GM18507 (cell line): ENCODE measurements at regions not wholly inside any gene's neighbourhood (a gene's known extent, or its start where the extent isn't known, plus 50 kb on each side); places are given as distances from the start of the nearest gene placed in this dataset.

Source experiments
- DNase-seq: peaks from one replicate; pipeline ENCODE4 v3.0.0; 2011; ENCODE audit warnings: low read depth; ENCODE audit not compliant: insufficient read length; ENCODE audit errors: extremely low spot score
- FAIRE-seq: peaks from 2 replicates; lab custom pipeline; 2011; peaks lifted over from hg19 to GRCh38; lab: Jason Lieb, UNC

DNA sequence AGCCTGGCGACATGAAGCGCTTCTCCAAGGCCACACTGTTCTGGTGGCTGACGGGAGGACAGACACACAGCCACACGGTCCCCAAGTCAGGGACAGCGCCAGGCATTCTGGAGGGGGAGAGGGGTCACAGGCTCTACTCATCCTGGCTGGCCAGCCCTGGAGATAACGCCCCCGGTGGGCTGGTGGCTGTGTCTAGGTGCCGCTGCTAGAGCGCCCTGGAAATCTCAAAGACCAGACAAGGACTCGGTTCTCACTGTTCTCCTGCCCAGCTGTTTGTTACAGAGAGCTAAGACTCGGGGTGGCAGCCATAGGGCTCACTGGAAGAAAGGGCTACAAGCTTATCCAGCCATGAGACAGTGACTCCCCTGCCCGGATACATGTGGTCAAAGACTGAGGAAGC is 72.0 kb downstream of the KCNF1 start:
- DNase-seq (no peak), FAIRE-seq (no peak)

DNA sequence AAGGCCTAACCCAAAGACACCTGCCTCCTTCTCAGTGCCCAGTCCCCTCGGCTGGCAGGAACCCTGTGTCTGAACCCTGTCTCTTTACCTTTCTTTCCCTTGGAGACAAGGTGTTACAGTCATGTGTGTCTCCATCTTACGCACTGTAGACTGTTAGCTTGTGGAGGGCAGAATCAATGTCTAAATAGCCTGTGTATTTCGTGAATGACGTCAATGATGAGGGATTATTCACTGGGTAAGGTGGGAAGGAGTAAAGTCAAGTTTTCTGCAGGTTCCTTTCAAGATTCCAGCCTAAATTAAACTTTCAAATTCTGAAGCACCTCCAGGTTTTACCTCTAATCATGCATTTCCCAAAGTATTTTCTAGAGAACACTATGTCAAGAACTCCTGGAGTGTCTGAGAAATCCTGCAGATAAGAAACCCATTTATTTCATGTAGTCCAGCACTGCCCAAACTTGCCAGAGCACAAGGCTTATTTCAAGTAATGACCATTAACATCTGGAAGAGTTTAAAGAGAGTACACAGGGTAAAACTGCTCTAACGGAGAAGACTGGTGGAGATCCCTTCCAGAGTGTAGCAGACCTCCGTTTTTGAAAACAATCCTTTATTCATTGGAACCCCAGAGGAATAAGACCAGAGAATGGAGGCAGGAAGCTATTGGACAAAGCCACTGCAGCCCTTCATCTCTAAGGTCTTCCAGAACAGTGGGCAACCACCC is 72.8 kb downstream of the KCNF1 start:
- DNase-seq: no peak
- no peak for FAIRE-seq

DNA sequence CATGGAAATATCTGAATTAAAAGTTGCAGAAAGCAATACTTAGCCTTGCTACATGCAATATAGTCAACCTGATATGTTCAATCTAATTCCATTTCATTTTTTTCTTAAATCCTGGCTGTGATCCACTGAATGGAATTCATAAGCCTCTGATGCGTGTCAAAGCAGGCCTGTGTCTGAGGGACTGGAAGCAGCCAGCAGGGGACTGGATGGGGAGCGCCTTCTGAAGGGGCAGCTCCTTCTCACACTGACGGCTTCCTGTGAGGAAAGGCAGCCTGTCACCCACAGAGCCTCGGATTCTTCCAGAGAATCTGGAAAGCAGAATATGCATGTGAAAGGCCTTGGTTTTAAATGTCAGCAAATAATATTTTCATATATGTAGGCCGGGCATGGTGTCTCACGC is 73.5 kb downstream of the KCNF1 start:
- no peak for FAIRE-seq
- DNase-seq: no peak

DNA sequence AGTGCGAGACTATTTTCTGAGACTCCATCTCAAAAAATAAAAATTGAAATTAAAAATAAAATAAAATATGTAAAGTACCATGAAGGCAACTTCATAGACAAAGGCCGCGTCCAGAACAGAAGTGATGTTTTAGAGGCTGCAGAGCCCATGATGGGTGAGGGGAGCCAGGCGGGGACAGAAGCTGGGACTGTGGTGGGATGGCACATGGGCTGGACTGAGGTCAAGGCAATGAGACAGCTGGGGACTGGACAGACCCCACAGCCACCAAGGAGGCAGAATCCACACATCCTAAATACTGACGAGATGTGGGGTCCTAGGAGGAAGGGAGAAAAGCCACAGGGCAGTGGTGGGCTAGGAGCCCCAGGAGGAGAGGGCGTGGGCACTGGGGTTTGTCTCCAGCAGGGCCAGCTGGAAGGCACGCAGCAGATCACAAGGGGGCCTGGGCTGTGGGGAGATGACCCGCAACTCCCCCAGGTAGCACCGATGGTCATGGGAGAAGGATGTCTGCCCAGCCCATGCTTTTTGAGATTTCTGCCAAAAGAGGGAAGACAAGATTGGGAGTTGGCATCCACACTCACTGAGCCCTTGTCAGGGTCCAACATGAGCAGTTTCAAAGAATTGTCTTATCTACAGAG is 74.3 kb downstream of the KCNF1 start:
- FAIRE-seq: no peak

DNA sequence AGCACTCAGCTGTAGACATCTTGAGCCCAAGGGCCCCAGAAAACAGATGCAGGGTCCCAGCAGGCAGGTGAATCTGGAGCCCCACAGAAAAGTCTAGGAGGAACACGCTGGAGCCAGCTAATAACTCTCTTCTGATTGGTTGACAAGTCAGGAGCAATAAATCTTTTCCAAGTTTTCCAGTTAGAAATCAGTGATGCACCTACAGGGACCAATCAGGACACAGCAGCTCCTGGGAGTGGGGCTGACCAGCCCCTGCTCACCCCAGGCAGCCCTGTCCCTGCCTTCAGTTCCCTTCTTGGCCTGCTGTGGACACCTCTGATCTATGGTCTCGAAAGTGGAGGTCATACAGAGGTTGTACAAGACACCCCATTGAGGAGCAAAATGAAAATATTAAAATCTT is 75.7 kb downstream of the KCNF1 start:
- no peak for DNase-seq
- no peak for FAIRE-seq

More for the DNA sequence above, 74.3 kb downstream of the KCNF1 start:
- DNase-seq: no peak

DNA sequence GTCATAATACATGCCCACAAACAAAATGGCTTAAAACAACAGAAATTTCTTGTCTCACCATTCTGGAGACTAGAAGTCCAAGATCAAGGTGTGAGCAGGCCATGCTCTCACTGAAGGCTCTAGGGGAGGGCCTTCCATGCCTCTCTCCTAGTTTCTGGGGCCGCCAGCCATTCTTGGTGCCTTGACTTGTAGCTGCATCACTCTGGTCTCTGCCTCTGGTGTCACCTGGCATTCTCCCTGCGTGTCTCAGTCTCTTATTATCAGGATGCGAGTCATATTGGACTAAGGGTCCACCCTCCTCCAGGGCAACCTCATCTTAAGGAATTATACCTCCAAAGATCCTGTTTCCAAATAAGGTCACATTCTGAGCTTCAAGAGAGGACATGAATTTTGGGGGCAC is 76.1 kb downstream of the KCNF1 start:
- no peak for FAIRE-seq

DNA sequence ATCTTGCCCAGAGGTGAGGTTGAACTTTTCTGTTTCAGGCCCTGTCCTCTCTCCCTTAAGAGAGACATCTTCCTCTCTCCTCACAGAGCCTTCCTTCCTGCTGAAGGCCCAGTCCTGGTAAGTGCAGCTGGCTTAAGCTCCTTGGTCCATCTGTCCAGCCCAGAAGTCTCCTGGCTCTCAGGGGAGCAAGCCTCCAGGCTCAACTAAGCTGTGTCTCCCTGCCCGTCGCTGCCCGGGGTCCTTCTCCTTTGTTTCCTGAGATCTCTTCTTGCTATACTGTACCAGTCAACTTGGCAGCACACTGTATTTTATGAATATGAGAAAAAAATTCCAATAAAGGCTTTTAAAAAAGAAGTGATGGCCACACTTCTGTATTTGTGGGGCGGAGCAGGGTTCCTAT is 77.4 kb downstream of the KCNF1 start:
- DNase-seq (no peak), FAIRE-seq (no peak)

More for the DNA sequence above, 76.1 kb downstream of the KCNF1 start:
- DNase-seq: no peak

DNA sequence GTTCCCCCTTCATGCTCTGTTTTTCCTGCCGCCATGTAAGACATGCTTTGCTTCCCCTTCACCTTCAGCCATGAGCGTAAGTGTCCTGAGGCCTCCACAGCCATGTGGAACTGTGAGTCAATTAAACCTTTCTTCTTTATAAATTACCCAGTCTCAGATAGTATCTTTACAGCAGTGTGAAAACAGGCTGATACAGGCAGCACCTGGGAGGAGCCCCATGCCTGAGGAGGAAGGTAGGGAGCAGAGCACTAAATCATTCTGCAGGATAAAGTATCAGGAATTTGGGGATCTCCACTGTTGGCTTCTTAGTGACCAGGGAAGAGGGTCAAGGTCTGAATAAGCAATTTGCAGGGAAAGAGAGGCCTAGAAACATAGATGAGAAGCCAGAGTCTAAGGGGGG is 78.0 kb downstream of the KCNF1 start:
- no peak for DNase-seq
- no peak for FAIRE-seq

DNA sequence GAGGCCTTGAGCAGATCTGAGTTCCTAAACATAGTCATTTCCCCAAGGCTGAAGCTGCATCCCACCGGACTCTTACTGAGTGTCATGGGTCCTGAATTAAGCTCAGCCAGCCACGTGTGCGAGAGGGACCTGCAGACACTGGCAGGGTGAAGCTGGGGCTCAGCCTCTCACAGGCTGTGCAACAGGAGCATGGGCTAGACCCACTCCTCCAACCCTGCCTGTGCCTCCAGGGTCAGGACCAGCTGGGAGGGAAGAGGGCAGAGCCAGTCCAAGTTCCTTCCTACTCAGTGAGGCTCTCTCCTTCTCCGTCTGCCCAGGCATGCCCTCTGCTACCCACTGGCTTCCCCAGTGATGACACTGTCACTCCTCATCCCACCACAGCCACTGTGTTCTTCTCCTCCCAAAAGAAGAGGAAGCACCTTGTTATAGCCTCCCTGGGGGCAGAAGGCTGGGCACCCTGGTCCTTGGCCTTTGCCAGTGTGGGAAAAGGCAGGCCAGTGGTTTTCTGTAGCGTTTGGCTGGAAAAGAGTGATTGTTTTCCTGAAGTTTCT is 78.9 kb downstream of the KCNF1 start:
- DNase-seq (no peak), FAIRE-seq (no peak)

DNA sequence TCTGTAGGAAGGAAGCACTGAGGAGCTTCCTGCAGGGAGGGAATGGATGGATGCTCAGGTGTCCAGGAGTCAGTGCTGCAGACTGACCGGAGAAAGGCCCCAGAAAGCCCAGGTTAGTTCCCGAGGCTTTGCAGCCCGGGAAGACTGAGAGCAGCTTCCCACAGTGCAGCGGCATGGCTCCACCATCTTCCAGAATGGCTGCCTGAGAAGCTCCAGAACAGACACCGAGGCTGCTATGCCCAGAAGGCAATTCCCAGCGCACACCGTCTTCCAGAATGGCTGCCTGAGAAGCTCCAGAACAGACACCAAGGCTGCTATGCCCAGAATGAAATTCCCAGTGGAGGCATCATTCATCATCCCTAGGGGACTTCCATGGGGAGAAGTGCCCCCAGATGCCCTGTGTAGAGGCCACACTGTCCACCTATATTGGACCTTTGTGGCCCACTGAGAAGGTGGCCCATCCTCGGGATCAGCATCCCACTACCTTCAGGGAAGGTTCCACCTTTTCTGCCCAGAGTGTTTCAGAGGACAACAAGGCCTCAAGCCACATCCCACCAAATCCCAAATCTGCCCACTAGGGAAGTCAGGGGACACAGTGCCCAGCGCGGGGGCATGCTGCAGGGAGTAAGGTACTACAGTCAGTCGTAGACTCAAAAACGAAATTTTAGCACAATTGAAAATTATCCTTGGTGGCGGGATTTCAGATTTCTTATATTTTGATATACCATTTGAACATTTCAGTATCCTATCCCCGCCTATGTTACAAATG is 80.5 kb downstream of the KCNF1 start:
- no peak for FAIRE-seq
- DNase-seq: no peak

DNA sequence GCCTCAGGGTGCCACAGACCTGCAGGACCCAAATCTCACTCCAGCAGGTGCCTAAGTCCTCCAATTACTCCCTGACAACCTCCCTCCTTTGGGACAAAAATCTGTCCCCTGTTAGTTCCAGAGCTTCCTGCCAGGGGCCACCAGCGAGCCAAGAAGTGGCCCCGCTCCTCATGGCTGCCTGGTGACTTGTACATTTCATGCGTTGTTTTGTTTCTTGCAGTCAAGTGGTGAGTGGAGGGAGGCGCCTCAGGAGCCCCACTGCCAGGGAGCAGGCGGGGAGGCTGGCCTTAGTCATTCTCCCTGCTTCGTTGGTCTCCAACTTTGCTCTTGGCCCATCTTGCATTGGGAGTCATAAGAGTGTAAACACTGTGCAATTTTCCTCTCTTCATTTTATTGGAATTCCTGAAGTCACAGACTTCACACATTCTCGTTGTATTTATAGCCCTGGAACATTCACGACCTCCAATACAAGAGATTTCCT is 81.3 kb downstream of the KCNF1 start:
- no peak for FAIRE-seq

DNA sequence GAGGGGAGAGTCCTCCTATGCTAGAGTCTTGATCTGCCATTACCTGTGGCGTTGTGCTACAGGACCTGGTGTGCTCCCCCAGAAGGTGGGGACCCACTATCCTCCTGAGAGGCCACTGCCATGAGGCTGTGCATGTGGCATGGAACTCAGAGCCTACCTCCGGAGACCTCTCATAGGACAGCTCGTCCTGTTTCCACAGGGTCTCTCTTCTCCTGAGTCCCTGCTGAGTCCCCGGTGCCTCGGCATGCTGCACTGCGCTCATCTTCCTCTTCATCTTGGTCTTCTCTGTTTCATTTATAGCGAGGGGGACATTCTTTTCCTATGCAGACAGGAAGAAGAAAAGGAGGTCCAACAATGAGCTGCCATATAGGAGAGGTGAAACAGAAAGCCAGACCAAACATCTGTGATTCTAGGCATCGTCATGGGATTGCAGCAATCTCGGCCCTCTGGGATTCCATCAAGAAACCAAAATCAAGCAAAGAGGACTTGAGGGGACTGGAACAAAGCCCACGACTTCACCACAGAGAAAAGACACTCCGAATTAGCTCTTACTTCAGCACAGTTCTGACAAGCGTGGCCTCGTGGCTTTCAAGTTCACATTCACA is 83.7 kb downstream of the KCNF1 start:
- DNase-seq (no peak), FAIRE-seq (no peak)

More for the DNA sequence above, 81.3 kb downstream of the KCNF1 start:
- no peak for DNase-seq

DNA sequence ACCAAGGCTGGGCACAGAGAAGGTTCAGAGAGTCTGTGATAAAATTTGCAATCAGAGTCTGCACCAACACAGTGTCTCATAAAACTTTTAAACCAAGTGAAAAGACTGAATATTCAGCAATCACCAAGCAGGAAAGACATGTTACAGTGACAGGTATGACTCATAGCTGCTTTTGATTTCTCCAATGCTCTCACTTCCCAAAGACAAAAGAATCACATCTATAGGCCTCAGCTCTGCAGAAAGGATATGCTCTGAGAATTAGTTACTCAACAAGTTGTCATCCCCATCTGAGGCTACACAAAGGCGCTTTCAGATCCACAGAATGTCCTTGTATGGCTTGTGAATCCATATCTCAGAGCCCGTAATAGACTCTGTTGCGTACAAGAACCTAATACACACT is 92.5 kb downstream of the KCNF1 start:
- FAIRE-seq: no peak
- DNase-seq: no peak

DNA sequence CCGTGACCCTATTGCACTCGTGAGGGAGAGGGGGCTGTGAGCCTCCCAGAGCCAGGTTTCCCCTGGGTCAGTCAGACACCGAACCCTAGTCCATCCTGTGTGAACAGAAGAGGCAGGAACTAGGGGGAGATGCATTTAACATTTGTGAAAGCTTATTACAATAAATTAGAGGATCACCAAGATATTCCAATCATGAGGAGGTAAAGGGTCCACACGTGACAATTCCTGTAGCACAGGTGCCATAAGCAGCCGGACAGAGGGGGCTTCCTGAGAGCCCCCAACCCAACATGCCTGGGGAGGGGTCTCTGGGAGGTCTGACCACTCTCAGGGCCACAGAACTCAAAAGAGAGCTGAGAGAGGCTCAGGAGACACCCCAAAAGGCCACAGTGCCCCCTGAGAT is 93.3 kb downstream of the KCNF1 start:
- FAIRE-seq (no peak), DNase-seq (no peak)

DNA sequence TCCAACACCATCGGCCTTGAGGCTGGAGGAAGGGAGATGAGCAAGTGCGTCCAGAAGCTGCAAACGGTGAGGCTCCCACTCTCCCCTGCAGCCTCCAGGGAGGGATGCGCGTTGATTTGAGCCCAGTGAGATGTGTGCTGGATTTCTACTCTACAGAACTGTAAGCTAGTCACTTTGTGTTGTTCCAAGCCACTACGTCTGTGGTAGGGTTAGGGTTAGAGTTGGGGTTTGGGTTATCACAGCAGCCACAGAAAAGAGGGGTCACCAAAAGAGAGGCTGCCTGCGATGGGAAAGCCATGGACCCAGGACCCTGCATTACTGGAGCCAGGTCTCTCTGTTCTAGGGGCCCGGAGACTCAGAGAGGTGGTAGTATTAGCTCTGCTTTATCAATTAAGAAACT is 94.5 kb downstream of the KCNF1 start:
- DNase-seq: no peak
- no peak for FAIRE-seq

DNA sequence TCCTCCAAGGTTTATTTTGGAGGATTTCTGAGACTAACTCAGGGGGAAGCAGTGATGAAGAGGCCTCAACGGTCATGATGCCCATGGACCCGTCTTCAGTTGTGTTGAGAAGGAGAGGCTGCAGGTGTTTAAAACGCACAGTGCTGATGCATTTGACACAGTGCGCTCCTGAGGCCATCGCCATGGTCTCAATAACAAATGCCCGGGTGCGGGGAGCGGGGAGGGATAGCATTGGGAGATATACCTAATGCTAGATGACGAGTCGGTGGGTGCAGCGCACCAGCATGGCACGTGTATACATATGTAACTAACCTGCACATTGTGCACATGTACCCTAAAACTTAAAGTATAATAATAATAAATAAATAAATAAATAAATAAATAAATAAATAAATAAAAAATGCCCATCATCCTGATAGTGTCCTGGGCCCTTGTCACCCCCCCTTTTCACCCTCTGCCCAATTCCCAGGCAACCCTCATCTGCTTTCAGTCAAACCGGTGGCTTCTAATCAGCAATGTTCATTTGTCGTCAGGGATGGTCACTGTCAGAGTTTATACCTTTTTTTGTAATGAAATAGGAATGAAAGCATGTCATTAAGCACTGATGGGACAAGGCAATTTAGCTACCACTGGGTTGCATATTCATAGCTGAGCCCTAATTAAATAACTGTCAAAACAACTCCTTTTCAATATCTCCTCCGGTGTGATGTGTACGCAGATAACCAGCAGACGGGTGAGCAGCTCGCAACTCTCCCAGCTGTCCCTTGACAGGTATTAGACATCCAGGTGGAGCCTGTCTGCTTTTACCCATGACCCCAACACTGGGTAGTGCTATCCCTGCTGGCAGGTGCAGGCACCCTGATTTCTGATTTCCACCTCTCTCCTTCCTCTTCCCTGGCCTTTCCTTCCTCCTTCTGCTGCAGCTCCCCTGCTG is 95.9 kb downstream of the KCNF1 start:
- FAIRE-seq: no peak
- no peak for DNase-seq

DNA sequence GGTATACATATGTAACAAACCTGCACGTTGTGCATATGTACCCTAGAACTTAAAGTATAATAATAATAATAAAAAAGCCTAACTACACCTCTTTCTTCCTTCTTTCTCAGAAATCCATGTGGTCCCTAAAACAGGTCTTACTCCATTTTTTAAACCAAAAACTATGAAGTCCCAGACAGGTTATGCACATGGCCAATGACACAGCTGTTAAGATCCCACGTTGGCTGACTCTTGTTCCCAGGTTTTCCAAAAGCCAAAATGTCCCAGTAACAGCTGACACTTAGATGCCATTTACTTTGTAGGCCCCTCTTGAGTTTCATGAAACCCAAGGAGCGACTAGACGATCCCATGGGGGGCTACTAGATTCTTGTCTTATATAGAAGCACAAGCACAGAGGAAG is 97.0 kb downstream of the KCNF1 start:
- DNase-seq: no peak
- no peak for FAIRE-seq

DNA sequence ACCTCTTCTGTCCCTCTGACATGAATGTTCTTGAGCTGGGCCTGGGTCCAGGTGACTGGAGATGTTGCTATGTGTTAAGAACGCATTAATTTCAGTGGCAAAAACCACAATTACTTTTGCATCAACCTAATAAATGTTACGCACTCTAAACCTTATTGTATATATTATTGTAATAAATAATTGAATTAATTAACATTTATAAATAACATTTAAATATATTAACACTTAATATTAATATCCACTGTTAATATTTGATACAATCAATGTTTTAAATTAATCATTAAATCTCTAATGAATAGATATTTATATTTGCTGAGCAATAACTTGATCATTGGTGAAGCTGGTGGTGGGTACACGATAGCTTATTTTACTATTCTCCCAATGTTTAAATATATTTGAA is 97.4 kb downstream of the KCNF1 start:
- FAIRE-seq: no peak
- DNase-seq: no peak

DNA sequence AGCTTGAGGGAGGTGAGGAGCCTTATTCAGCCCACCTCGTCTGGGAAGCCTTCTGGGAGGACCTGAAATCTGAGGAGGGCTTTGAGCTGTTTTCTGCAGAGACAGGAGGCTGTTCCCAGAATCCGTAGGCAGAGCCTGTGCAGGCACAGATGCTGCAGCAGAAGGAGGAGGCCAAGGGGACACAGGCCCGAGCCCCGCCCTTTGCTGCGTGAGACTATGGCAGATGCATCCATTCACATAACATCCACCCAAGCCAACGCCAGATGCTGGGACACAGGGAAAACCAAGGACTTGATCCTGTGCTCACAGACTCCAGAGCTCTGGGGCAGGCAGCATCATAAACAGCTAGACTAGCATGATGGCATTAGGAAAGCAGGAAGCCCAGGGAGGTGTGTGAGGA is 98.2 kb downstream of the KCNF1 start:
- DNase-seq (no peak), FAIRE-seq (no peak)
